Left lung (tissue), 4 donors: ENCODE measurements at regions not wholly inside any gene's neighbourhood (a gene's known extent, or its start where the extent isn't known, plus 50 kb on each side); places are given as distances from the start of the nearest gene placed in this dataset.
A peak's percentile ranks its signal among the peaks of the same experiment; 100 is the strongest.
"Not testable (repeated sequence)": the region's sequence is repeated elsewhere in the genome, so short reads cannot be mapped to it uniquely, and the experiment has no call there.

ENCODE experiments used
- ATAC-seq: fragments of 200-7000 bp; cut with Tn5 transposase; one replicate; pipeline ENCODE4 v1.9.1; 2020; ENCODE audit warnings: moderate library complexity
- DNase-seq, 4 donors: peaks; one replicate each; pipeline ENCODE4 v3.0.0-alpha.2; 2013 to 2020
- H3K27ac ChIP-seq, 2 donors: fragments of 200-600 bp; sonication (generic) in 1 of 2; one replicate each; pipeline versions ENCODE4 v1.5.0 to v1.8.0; 2020 to 2021
- H3K27me3 ChIP-seq, 2 donors: fragments of 200-600 bp; sonication (generic) in 1 of 2; one replicate each; pipeline versions ENCODE4 v1.5.0 to v1.8.0; 2020 to 2021
- H3K36me3 ChIP-seq, 2 donors: fragments of 200-600 bp; sonication (generic) in 1 of 2; one replicate each; pipeline versions ENCODE4 v1.5.0 to v1.8.0; 2020 to 2021
- H3K4me1 ChIP-seq, 2 donors: fragments of 200-600 bp; one replicate each; pipeline ENCODE4 v1.8.0; 2021
- H3K4me3 ChIP-seq, 2 donors: fragments of 200-600 bp; sonication (generic) in 1 of 2; one replicate each; pipeline versions ENCODE4 v1.5.0 to v1.8.0; 2020 to 2021; ENCODE audit warnings: mild to moderate bottlenecking in 1 of 2
- H3K9me3 ChIP-seq, 2 donors: fragments of 200-600 bp; sonication (generic) in 1 of 2; one replicate each; pipeline versions ENCODE4 v1.5.0 to v1.8.0; 2020 to 2021
- intact Hi-C, 2 donors: fragments of 100-400 bp; cut with DNase I; formaldehyde crosslinking; loops; one replicate each; pipeline versions ENCODE4 v1.11.2 to v1.14.2; 2022
- TF ChIP-seq, protein P1 (sequence below), 2 donors: fragments of 200-600 bp; sonication (generic) in 1 of 2; IDR thresholded peaks; one replicate each; pipeline versions ENCODE4 v1.5.0 to v1.8.0; 2021; ENCODE audit warnings: antibody characterized with exemption in 2 of 2
- donor health status: DM: no; HTN: yes; CAD: no.
- donor health status: DM: no; HTN: no; CAD: no.

- peaks cover 0 to 38% of the 10 kb centered on the region in 2 donors for H3K27me3 ChIP-seq
- DNase-seq (no peak), ATAC-seq (no peak)
- no peak overlapping the region for H3K4me3 ChIP-seq
- peaks cover 0 to 2% of the 10 kb centered on the region in 2 donors for H3K9me3 ChIP-seq
- H3K36me3 ChIP-seq: no peaks in the 10 kb centered on the region
- TF ChIP-seq, protein P1, sequence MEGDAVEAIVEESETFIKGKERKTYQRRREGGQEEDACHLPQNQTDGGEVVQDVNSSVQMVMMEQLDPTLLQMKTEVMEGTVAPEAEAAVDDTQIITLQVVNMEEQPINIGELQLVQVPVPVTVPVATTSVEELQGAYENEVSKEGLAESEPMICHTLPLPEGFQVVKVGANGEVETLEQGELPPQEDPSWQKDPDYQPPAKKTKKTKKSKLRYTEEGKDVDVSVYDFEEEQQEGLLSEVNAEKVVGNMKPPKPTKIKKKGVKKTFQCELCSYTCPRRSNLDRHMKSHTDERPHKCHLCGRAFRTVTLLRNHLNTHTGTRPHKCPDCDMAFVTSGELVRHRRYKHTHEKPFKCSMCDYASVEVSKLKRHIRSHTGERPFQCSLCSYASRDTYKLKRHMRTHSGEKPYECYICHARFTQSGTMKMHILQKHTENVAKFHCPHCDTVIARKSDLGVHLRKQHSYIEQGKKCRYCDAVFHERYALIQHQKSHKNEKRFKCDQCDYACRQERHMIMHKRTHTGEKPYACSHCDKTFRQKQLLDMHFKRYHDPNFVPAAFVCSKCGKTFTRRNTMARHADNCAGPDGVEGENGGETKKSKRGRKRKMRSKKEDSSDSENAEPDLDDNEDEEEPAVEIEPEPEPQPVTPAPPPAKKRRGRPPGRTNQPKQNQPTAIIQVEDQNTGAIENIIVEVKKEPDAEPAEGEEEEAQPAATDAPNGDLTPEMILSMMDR (IDR thresholded peaks at IDR 0.05): no peak
- intact Hi-C loops: no loop called here
- no peak overlapping the region for H3K27ac ChIP-seq
- H3K4me1 ChIP-seq: no peaks in the 10 kb centered on the region
Observed at GRCh38 chr1:4076346-4076745, 176.3 kb upstream of the C1orf174 start.

GRCh38 chr1:4078091-4078962 is 178.3 kb upstream of the C1orf174 start:
- H3K4me1 ChIP-seq, ATAC-seq, H3K9me3 ChIP-seq, H3K4me3 ChIP-seq, H3K27ac ChIP-seq, H3K36me3 ChIP-seq, intact Hi-C loops, DNase-seq: not testable (repeated sequence)
- peaks cover 0 to 38% of the 10 kb centered on the region in 2 donors for H3K27me3 ChIP-seq

- Histone ChIP-seq H3K27ac (no peak overlapping the region), H3K36me3 (no peaks in the 10 kb centered on the region), H3K4me1 (no peaks in the 10 kb centered on the region), H3K27me3 (peaks cover 0 to 31% of the 10 kb centered on the region in 2 donors), H3K4me3 (no peak overlapping the region), H3K9me3 (peaks cover 0 to 2% of the 10 kb centered on the region in 2 donors)
- intact Hi-C loops: no loop called here
- ATAC-seq (no peak), DNase-seq (no peak)
- TF ChIP-seq, protein P1 (IDR thresholded peaks at IDR 0.05): no peak
Observed at GRCh38 chr1:4079815-4080214, 179.7 kb upstream of the C1orf174 start.

- Histone ChIP-seq H3K4me3 (no peak overlapping the region), H3K9me3 (peaks cover 0 to 2% of the 10 kb centered on the region in 2 donors), H3K27me3 (peaks cover 0 to 36% of the 10 kb centered on the region in 2 donors), H3K27ac (no peak overlapping the region), H3K4me1 (no peaks in the 10 kb centered on the region), H3K36me3 (no peaks in the 10 kb centered on the region)
- intact Hi-C loops: no loop called here
- ATAC-seq: no peak
- peak in 1 of 4 donors; percentile 12 for DNase-seq
- TF ChIP-seq, protein P1 (IDR thresholded peaks at IDR 0.05): no peak
Observed at GRCh38 chr1:4081806-4082711, 182.0 kb upstream of the C1orf174 start.

DNA sequence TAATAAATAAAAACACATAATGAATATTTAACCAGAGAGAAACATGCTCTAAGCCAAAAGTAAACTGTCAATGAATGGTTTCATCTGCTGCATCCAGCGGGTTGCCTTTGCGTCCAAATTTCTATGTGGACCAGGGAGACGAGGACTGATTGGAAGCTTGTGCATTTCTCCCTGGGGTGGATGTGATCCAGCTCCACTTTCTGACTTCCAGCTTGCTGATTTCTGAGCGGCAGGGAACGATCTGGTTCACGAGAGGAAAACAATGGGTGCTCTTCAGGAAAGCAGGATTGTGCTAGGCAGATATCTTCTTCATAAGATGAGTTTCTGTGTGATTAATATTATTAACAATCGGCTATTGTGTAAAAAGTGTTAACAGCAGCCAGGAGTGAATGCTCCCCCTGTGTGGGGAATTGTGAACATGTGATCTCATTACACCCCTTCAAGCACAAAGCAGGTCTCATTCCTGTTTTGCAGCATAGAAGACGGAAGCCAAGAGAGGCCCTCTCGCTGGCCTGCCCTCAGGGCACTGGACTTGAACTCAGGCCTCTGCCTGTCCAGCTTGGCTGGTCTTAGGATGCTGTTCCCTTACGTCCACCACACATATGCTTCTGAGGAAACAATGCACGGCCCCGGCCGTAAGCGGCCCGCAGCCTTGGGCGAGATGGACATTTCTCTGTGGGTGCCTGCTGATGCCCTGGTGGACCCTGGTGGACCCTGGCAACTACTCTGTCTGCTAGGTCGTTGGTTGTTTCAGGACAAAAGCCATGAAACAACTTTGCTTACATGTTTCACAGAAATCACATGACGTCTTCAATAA is 183.4 kb upstream of the C1orf174 start:
- intact Hi-C loops: no loop called here
- Histone ChIP-seq H3K9me3 (peaks cover 0 to 2% of the 10 kb centered on the region in 2 donors), H3K36me3 (no peaks in the 10 kb centered on the region), H3K4me3 (no peak overlapping the region), H3K27me3 (peaks cover 0 to 36% of the 10 kb centered on the region in 2 donors), H3K27ac (no peak overlapping the region), H3K4me1 (no peaks in the 10 kb centered on the region)
- ATAC-seq (no peak), DNase-seq (peak in 2 of 4 donors; percentile 92)
- TF ChIP-seq, protein P1 (IDR thresholded peaks at IDR 0.05): no peak
